HG03460 (cell line): ENCODE measurements at regions not wholly inside any gene's neighbourhood (a gene's known extent, or its start where the extent isn't known, plus 50 kb on each side); places are given as distances from the start of the nearest gene placed in this dataset.

ENCODE experiments used
- ATAC-seq: cut with Tn5 transposase; IDR thresholded peaks from one replicate; pipeline ENCODE4 v1.9.1; 2021; ENCODE audit not compliant: unreplicated experiment

GRCh38 chr5:8136271-8136670 lies 267.3 kb downstream of the MTRR start:
- ATAC-seq, result no peak

- no peak for ATAC-seq
Measured at GRCh38 chr5:8137941-8138550, 269.1 kb downstream of the MTRR start.

- no peak for ATAC-seq
Measured at GRCh38 chr5:8138884-8139283, 269.9 kb downstream of the MTRR start.

GRCh38 chr5:8150791-8151190 lies 281.8 kb downstream of the MTRR start:
- ATAC-seq, result no peak

GRCh38 chr5:8156706-8157105 lies 287.8 kb downstream of the MTRR start:
- ATAC-seq, result no peak

- no peak for ATAC-seq
Measured at GRCh38 chr5:8157320-8157822, 288.4 kb downstream of the MTRR start.

- no peak for ATAC-seq
Measured at GRCh38 chr5:8176101-8176693, 307.2 kb downstream of the MTRR start.

- peak; percentile 89 for ATAC-seq
Measured at GRCh38 chr5:8184455-8185063, 315.6 kb downstream of the MTRR start.

- no peak for ATAC-seq
Measured at GRCh38 chr5:8185852-8186251, 316.9 kb downstream of the MTRR start.

- ATAC-seq, result no peak
Measured at GRCh38 chr5:8188874-8189565, 320.1 kb downstream of the MTRR start.

GRCh38 chr5:8192840-8193239 lies 323.9 kb downstream of the MTRR start:
- no peak for ATAC-seq

- ATAC-seq, result no peak
Measured at GRCh38 chr5:8196061-8196460, 327.1 kb downstream of the MTRR start.

GRCh38 chr5:8208307-8208706 lies 339.4 kb downstream of the MTRR start:
- no peak for ATAC-seq

- ATAC-seq, result no peak
Measured at GRCh38 chr5:8209500-8209899, 340.6 kb downstream of the MTRR start.

GRCh38 chr5:8213701-8214240 lies 344.8 kb downstream of the MTRR start:
- ATAC-seq, result no peak

GRCh38 chr5:8216921-8217320 lies 348.0 kb downstream of the MTRR start:
- no peak for ATAC-seq

GRCh38 chr5:8226148-8226547 lies 357.2 kb downstream of the MTRR start:
- ATAC-seq, result no peak

GRCh38 chr5:8227112-8227511 lies 358.2 kb downstream of the MTRR start:
- ATAC-seq, result no peak

- ATAC-seq, result no peak
Measured at GRCh38 chr5:8229551-8229950, 360.6 kb downstream of the MTRR start.

- no peak for ATAC-seq
Measured at GRCh38 chr5:8230868-8231267, 361.9 kb downstream of the MTRR start.

- ATAC-seq, result no peak
Measured at GRCh38 chr5:8233479-8233878, 364.5 kb downstream of the MTRR start.
